Hepatocyte (in vitro differentiated cells): ENCODE measurements at regions not wholly inside any gene's neighbourhood (a gene's known extent, or its start where the extent isn't known, plus 50 kb on each side); places are given as distances from the start of the nearest gene placed in this dataset.

ENCODE experiments used
- DNase-seq: peaks from one replicate; pipeline ENCODE4 v3.0.0-alpha.2; 2016; ENCODE audit warnings: low spot score
- H2AFZ ChIP-seq: fragments of 200-600 bp; sonication (generic); 2 replicates; pipeline ENCODE4 v1.6.0; 2016; ENCODE audit warnings: antibody characterized with exemption, mild to moderate bottlenecking
- H3K27ac ChIP-seq: fragments of 200-600 bp; sonication (generic); 2 replicates; pipeline ENCODE4 v1.5.1; 2016; ENCODE audit warnings: mild to moderate bottlenecking
- H3K27me3 ChIP-seq: fragments of 200-600 bp; sonication (generic); 2 replicates; pipeline ENCODE4 v1.6.1; 2016
- H3K36me3 ChIP-seq: fragments of 200-600 bp; sonication (generic); replicated peaks from 2 replicates; pipeline ENCODE4 v1.5.1; 2016; ENCODE audit warnings: low read depth; ENCODE audit not compliant: insufficient read depth
- H3K4me1 ChIP-seq: fragments of 200-600 bp; sonication (generic); 2 replicates; pipeline ENCODE4 v1.5.1; 2016; ENCODE audit warnings: mild to moderate bottlenecking, moderate library complexity; ENCODE audit not compliant: insufficient read depth
- H3K4me2 ChIP-seq: fragments of 200-600 bp; sonication (generic); 2 replicates; pipeline ENCODE4 v1.6.0; 2016
- H3K4me3 ChIP-seq: fragments of 200-600 bp; sonication (generic); 2 replicates; pipeline ENCODE4 v1.5.1; 2016; ENCODE audit warnings: mild to moderate bottlenecking
- H3K79me2 ChIP-seq: fragments of 200-600 bp; sonication (generic); 2 replicates; pipeline ENCODE4 v1.6.0; 2017; ENCODE audit warnings: mild to moderate bottlenecking
- H3K9me2 ChIP-seq: fragments of 200-600 bp; sonication (generic); replicated peaks from 2 replicates; pipeline ENCODE4 v1.6.0; 2017; ENCODE audit warnings: mild to moderate bottlenecking; ENCODE audit not compliant: insufficient read depth
- H3K9me3 ChIP-seq: fragments of 200-600 bp; sonication (generic); 2 replicates; pipeline ENCODE4 v1.5.1; 2016; ENCODE audit warnings: low read depth, mild to moderate bottlenecking
- H4K20me1 ChIP-seq: fragments of 200-600 bp; sonication (generic); 2 replicates; pipeline ENCODE4 v1.6.0; 2016; ENCODE audit warnings: mild to moderate bottlenecking; ENCODE audit not compliant: insufficient read depth, poor library complexity, severe bottlenecking
- CTCF ChIP-seq: fragments of 200-600 bp; sonication (generic); IDR thresholded peaks from 2 replicates; pipeline ENCODE4 v1.5.1; 2016; ENCODE audit warnings: antibody characterized with exemption, mild to moderate bottlenecking; ENCODE audit not compliant: poor library complexity
- EZH2 ChIP-seq: fragments of 200-600 bp; sonication (generic); IDR thresholded peaks from 2 replicates; pipeline ENCODE4 v1.6.1; 2016; ENCODE audit warnings: antibody characterized with exemption, mild to moderate bottlenecking, borderline replicate concordance
- EZH2phosphoT487 ChIP-seq: fragments of 200-600 bp; sonication (generic); IDR thresholded peaks from one replicate; pipeline ENCODE4 v1.6.1; 2018; ENCODE audit warnings: antibody characterized with exemption, mild to moderate bottlenecking, low read depth, moderate library complexity; ENCODE audit not compliant: unreplicated experiment, severe bottlenecking
- WGBS: methylation state at CpG from one replicate; pipeline ENCODE4 v1.1.6; 2016; ENCODE audit warnings: low lambda C conversion rate; ENCODE audit errors: missing lambda C conversion rate; 5-methylcytosine and 5-hydroxymethylcytosine counted together

DNA sequence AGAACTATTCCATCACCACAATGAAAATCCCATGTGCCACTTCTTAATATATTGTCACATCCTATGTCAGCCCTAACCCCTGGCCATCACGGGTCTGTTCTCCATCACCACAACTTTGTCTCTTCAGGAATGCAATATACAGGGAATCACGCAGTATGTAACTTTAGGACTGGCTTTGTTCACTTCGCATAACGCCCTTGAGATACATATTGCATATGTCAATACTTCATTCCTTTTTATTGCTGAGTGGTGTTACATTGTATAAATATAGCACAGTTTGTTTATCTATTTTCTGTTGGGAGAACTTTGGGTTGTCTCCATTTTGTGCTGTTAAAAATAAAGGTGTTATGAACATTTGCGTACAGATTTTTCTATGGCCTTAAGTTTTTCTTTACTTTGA lies 195.4 kb upstream of the ZMIZ1 start:
- Histone ChIP-seq H3K9me2 (no peaks in the 10 kb centered on the region), H3K27me3 (no peaks in the 10 kb centered on the region), H2AFZ (no peak overlapping the region), H3K9me3 (no peaks in the 10 kb centered on the region), H3K79me2 (no peaks in the 10 kb centered on the region), H3K27ac (no peak overlapping the region), H4K20me1 (no peaks in the 10 kb centered on the region), H3K4me1 (no peaks in the 10 kb centered on the region), H3K4me2 (no peak overlapping the region), H3K4me3 (no peak overlapping the region), H3K36me3 (no peaks in the 10 kb centered on the region)
- WGBS = 87% methylated on average over 5 of the region's 5 CpGs
- no peak for DNase-seq
- TF ChIP-seq EZH2 (no peak), CTCF (no peak), EZH2phosphoT487 (no peak)

DNA sequence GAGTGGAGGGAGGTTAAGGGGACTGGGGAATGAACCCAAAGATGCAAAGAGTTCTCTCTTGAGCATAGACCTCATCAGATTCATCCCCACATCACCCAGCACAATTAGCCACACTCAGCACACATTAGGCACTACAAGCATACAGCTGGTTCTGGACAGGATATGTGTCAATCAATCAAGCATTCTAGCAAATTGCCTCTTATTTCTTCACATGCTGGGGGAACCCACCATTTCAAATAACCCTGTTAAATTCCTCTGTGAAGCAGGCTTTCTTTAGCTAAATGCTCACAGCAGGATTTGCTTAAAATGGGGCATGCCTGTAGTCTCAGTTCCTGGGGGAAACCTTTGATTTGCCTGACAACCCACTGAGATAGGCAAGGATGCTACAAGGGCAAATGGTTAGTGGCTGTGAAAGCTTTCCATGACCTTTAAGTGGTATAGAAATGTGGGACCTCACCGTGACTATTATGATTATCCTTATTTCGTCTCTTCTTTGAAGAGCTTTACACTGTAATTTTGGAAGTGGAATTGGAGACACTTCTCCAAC lies 193.4 kb upstream of the ZMIZ1 start:
- Histone ChIP-seq H2AFZ (no peak overlapping the region), H3K27ac (no peak overlapping the region), H3K4me3 (no peak overlapping the region), H3K36me3 (no peaks in the 10 kb centered on the region), H3K9me3 (no peaks in the 10 kb centered on the region), H3K4me2 (no peak overlapping the region), H3K4me1 (no peaks in the 10 kb centered on the region), H4K20me1 (no peaks in the 10 kb centered on the region), H3K9me2 (no peaks in the 10 kb centered on the region), H3K27me3 (no peaks in the 10 kb centered on the region), H3K79me2 (no peaks in the 10 kb centered on the region)
- 82% methylated on average over 2 of the region's 2 CpGs for WGBS
- TF ChIP-seq EZH2phosphoT487 (no peak), EZH2 (no peak), CTCF (no peak)
- DNase-seq = no peak

DNA sequence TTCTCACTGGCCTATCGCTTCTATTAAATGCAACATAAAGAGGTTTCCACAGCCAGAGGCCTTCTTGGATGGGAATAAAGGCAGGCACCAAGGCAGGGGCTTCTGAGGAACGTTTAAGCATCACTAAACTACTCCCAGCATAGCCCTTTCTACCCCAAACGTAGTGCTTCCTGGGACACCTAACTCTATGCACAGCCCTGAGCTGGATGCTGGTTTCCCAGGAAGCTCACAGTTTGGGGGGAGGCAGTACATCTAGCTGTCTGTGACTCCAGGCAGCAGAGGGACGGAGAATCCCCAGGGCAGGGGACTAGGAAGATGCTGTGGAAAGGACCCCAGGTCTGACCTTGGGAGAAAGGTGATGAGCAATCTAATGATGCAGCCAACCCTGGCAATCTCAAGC lies 192.8 kb upstream of the ZMIZ1 start:
- no peaks in the 10 kb centered on the region for H3K9me2 ChIP-seq
- H3K27ac ChIP-seq = no peak overlapping the region
- H3K36me3 ChIP-seq = no peaks in the 10 kb centered on the region
- H4K20me1 ChIP-seq = no peaks in the 10 kb centered on the region
- no peaks in the 10 kb centered on the region for H3K4me1 ChIP-seq
- 80% methylated on average over 4 of the region's 4 CpGs for WGBS
- H3K79me2 ChIP-seq = no peaks in the 10 kb centered on the region
- no peaks in the 10 kb centered on the region for H3K27me3 ChIP-seq
- H3K4me2 ChIP-seq = no peak overlapping the region
- no peak overlapping the region for H3K4me3 ChIP-seq
- H3K9me3 ChIP-seq = no peaks in the 10 kb centered on the region
- no peak overlapping the region for H2AFZ ChIP-seq
- DNase-seq = no peak
- TF ChIP-seq EZH2 (no peak), CTCF (no peak), EZH2phosphoT487 (no peak)

- DNase-seq = no peak
- no peak overlapping the region for H2AFZ ChIP-seq
- no peak overlapping the region for H3K4me3 ChIP-seq
- H3K4me1 ChIP-seq = no peaks in the 10 kb centered on the region
- no peaks in the 10 kb centered on the region for H3K79me2 ChIP-seq
- H4K20me1 ChIP-seq = no peaks in the 10 kb centered on the region
- H3K36me3 ChIP-seq = no peaks in the 10 kb centered on the region
- H3K27ac ChIP-seq = no peak overlapping the region
- H3K4me2 ChIP-seq = no peak overlapping the region
- TF ChIP-seq CTCF (no peak), EZH2 (no peak), EZH2phosphoT487 (no peak)
- H3K9me2 ChIP-seq = no peaks in the 10 kb centered on the region
- H3K27me3 ChIP-seq = no peaks in the 10 kb centered on the region
- no peaks in the 10 kb centered on the region for H3K9me3 ChIP-seq
- WGBS = 79% methylated on average over 4 of the region's 4 CpGs
Observed at GRCh38 chr10:78876449-78876848, 192.3 kb upstream of the ZMIZ1 start.
